ENCODE measurements at regions not wholly inside any gene's neighbourhood (a gene's known extent, or its start where the extent isn't known, plus 50 kb on each side); places are given as distances from the start of the nearest gene placed in this dataset.

- TF ChIP-seq CTCF (IDR thresholded peaks at IDR 0.05; ENCODE audit: insufficient read depth, missing control alignments) = no peak
- no peak for DNase-seq (ENCODE audit: insufficient read length, low spot score)
- no peak for FAIRE-seq
These were observed 1561.0 kb upstream of the RAG2 start for GRCh38 chr11:38159038-38159437.

GRCh38 chr11:38156495-38157146, 1558.6 kb upstream of the RAG2 start:
- FAIRE-seq (no peak), DNase-seq (ENCODE audit: insufficient read length, low spot score) (no peak)
- TF ChIP-seq CTCF (IDR thresholded peaks at IDR 0.05; ENCODE audit: insufficient read depth, missing control alignments) = no peak

GRCh38 chr11:38155856-38156255, 1557.8 kb upstream of the RAG2 start:
- FAIRE-seq (no peak), DNase-seq (ENCODE audit: insufficient read length, low spot score) (no peak)
- no peak for TF ChIP-seq CTCF (IDR thresholded peaks at IDR 0.05; ENCODE audit: insufficient read depth, missing control alignments)

GRCh38 chr11:38153985-38154384, 1555.9 kb upstream of the RAG2 start:
- FAIRE-seq (no peak), DNase-seq (ENCODE audit: insufficient read length, low spot score) (no peak)
- no peak for TF ChIP-seq CTCF (IDR thresholded peaks at IDR 0.05; ENCODE audit: insufficient read depth, missing control alignments)

DNA sequence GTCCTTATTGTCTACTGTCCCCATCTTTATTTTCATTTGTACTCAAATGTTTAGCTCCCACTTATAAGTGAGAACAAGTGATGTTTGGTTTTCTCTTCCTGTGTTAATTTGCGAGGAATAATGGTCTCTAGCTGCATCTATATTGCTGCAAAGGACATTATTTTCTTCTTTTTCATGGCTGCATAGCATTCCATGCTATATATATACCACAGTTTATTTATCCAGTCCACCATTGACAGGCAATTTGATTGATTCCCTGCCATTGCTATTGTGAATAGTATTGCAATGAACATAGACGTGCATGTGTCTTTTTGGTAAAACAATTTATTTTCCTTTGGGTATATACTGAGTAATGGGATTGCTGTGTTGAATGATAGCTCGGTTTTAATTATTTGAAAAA, 1545.8 kb upstream of the RAG2 start:
- DNase-seq (ENCODE audit: insufficient read length, low spot score) (no peak), FAIRE-seq (no peak)
- no peak for TF ChIP-seq CTCF (IDR thresholded peaks at IDR 0.05; ENCODE audit: insufficient read depth, missing control alignments)

DNA sequence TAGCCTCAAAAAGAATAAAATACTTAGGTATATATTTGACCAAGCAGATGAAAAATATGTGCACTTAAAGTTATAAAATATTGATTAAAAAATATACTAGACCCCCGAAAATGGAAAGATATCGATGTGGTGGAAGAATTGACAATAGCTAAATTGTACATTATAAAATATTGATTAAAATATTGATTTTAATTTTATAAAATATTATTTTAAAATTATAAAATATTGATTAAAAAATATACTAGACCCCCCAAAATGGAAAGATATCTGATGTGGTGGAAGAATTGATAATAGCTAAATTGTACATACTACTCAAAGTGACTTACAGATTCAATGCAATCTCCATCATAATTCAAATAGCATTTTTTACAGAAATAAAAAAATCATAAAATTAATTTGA, 1540.9 kb upstream of the RAG2 start:
- FAIRE-seq = no peak
- TF ChIP-seq CTCF (IDR thresholded peaks at IDR 0.05; ENCODE audit: insufficient read depth, missing control alignments) = no peak
- no peak for DNase-seq (ENCODE audit: insufficient read length, low spot score)

DNA sequence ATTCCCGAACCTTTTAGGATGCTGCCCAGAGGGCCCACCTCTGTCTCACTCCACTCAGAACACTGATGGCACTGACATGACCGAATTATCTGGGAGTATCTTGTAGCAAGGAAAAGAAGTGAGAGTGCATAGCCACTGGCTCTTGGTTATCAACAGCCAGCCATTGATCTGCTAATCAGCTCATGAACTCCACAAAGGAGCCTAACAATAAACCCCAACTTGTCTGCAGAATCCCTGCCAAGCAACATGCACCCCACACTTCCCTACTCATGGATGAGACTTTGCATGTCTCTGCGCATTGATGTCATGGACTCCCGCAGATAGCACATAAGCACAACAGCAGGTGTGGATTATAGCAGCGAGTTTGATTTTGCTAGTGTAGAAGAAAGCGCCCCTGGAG, 1538.9 kb upstream of the RAG2 start:
- no peak for TF ChIP-seq CTCF (IDR thresholded peaks at IDR 0.05; ENCODE audit: insufficient read depth, missing control alignments)
- FAIRE-seq = no peak
- DNase-seq (ENCODE audit: insufficient read length, low spot score) = no peak
